ENCODE measurements at regions not wholly inside any gene's neighbourhood (a gene's known extent, or its start where the extent isn't known, plus 50 kb on each side); places are given as distances from the start of the nearest gene placed in this dataset.
"Not testable (repeated sequence)": the region's sequence is repeated elsewhere in the genome, so short reads cannot be mapped to it uniquely, and the experiment has no call there.

- no peak for FAIRE-seq
Observed at GRCh38 chr22:25281675-25282345, 62.4 kb downstream of the CRYBB2 start.

DNA sequence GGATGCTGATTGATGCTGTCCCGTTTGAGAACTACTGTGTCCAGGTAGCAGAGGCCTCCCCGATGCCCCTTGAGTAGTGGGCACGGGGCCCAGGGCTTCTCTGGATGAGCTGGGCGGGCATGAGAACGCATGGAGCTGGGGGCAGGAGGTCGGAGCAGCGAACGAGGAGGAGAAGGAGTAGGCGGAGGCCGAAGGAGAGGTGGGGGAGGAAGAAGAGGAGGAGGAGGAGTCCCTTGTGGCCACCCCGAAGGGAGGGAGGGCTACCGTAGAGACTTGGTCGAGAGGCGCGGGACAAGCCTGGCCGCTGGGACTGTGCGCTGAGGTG is 62.9 kb downstream of the CRYBB2 start:
- FAIRE-seq, result no peak

GRCh38 chr22:25282671-25283561 is 63.5 kb downstream of the CRYBB2 start:
- FAIRE-seq, result no peak

DNA sequence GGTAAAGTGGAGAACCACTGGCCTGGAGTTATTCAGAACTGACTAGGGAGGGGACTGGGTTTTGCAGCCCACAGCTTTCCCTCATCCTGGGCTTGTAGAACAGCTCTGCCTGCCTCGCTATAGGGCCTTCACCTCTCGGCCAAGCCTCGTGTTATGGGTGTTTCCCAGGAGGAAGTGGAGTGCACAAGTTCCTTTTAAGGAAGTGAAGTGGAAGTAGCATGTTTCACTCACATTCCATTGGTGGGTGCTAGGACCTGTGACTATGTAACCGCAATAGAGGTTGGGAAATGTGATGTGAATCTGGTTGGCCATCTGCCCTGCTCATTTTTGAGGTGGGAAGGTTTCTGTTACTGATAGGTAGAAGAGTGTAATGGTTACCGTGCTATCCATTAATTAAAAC is 69.0 kb downstream of the CRYBB2 start:
- not testable (repeated sequence) for FAIRE-seq

- FAIRE-seq, result not testable (repeated sequence)
Observed at GRCh38 chr22:25301912-25302311, 82.5 kb downstream of the CRYBB2 start.

DNA sequence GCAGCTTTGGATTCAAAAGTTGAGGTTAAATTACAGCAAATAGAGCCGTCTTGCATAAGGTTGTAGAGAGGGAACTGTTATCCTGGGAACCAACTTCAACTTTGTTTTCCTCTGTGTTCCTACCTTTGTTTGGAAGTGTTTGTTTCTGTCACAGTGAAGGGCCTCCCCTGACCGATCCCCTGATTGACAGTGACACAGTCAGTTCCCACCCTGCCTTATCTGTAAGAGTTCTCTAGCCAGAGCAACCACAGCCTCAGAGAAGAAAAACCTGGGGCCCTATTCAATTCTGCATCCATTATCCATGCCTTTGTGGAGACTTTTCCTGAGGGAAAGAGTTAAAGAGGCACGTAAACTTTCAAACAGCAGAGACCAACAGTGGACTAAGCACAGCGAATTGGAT is 90.1 kb downstream of the CRYBB2 start:
- FAIRE-seq, result not testable (repeated sequence)

DNA sequence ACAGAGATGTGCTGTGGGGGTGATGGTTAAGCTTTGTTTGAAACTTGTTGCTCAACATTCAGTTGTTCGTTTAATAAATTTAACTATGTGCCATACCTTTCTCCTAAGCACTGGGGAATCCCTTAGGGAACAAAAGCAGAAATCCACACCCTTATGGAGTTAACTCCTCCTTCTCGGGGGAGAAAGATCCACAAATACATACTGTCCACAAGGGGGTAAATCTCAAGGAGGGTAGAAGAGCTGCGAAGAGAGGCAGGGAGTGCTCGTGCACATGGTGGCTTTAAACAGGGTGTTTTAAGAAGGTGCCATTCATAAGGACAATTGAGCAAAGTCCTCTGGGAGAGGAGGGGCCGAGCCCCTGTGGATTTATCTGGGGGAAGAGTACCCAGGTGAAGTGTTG is 92.5 kb downstream of the CRYBB2 start:
- FAIRE-seq, result not testable (repeated sequence)

DNA sequence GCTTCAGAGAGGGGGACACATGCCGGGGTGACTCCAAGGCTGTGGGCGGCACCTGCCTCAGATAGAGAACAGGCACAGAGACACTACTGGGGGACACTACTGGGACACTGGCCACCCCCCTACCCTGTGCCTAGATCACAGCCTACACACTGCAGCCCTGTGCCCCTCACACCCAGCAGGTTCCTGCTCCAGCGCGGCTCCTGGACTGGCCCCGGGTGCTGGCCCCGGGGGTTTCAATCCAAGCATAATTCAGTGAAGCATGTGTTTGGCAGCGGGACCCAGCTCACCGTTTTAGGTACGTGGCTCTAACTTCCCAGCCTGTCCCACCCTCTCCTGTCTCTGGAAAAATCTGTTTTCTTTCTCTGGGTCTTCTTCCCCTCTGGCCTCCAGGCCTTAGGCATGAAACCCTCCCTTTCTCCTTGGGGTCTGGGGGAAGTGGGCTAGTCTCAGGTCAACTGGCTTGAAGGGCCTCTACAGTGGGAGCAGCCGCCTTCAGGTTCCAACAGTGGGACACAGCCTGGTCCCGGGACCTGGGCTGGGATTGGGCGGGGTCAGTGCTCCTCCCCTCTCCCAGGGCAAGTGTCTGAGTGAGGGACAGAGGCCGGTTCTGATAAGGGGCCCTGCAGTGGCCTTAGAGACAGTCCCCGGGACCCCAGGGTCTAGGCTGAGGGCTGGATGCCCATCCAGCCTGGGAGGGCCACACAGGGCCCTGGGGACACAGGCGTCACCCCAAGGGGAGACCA is 98.8 kb downstream of the CRYBB2 start:
- FAIRE-seq, result no peak

GRCh38 chr22:25327018-25327755 is 107.7 kb downstream of the CRYBB2 start:
- no peak for FAIRE-seq

- no peak for FAIRE-seq
Observed at GRCh38 chr22:25331050-25331449, 111.6 kb downstream of the CRYBB2 start.

DNA sequence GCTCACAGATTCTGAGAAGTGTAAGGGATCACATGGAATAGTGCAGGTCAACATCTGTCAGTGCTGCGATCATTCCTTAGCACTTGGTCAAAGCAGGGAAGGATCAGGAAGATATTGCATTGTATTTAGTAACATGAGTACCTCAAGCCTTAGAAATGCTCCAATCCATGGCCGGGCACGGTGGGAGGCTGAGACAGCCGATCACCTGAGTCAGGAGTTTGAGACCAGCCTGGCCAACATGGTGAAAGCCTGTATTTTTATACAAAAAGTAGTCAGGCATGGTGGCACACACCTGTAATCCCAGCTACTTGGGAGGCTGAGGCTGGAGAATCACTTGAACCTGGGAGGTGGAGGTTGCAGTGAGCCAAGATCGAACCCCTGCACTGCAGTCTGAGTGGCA is 112.5 kb downstream of the CRYBB2 start:
- not testable (repeated sequence) for FAIRE-seq

GRCh38 chr22:25332386-25332785 is 112.9 kb downstream of the CRYBB2 start:
- FAIRE-seq, result no peak

GRCh38 chr22:25334162-25334490 is 114.7 kb downstream of the CRYBB2 start:
- no peak for FAIRE-seq

- not testable (repeated sequence) for FAIRE-seq
Observed at GRCh38 chr22:25334631-25335030, 115.2 kb downstream of the CRYBB2 start.

DNA sequence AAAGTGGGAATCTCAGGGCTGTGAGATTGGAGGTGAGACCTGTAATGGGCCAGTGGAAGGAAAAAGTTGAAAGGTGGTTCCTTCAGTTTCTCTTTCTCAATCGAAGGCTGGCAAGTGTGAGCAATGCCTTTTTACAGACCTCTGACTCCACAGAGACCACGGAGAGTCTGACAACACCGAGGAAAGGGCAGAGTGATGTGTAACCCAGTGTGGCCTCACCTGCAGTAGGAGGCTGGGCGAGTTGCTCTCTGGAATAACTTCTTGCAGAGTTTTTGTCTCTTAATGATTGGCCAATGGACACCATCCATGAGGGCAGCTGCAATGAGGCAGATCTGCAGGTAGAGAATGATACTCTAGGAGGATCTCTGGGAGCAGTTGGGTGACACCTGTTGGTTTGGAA is 115.8 kb downstream of the CRYBB2 start:
- not testable (repeated sequence) for FAIRE-seq

GRCh38 chr22:25340536-25340935 is 121.1 kb downstream of the CRYBB2 start:
- not testable (repeated sequence) for FAIRE-seq

DNA sequence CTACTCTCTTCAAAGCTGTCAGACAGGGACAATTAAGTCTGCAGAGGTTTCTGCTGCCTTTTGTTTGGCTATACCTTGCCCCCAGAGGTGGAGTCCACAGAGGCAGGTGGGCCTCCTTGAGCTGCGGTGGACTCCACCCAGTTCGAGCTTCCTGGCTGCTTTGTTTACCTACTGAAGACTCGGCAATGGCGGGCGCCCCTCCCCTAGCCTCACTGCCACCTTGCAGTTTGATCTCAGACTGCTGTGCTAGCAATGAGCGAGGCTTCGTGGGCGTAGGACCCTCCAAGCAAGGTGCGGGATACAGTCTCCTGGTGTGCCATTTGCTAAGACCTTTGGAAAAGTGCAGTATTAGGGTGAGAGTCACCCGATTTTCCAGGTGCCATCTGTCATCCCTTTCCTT is 124.9 kb downstream of the CRYBB2 start:
- not testable (repeated sequence) for FAIRE-seq

DNA sequence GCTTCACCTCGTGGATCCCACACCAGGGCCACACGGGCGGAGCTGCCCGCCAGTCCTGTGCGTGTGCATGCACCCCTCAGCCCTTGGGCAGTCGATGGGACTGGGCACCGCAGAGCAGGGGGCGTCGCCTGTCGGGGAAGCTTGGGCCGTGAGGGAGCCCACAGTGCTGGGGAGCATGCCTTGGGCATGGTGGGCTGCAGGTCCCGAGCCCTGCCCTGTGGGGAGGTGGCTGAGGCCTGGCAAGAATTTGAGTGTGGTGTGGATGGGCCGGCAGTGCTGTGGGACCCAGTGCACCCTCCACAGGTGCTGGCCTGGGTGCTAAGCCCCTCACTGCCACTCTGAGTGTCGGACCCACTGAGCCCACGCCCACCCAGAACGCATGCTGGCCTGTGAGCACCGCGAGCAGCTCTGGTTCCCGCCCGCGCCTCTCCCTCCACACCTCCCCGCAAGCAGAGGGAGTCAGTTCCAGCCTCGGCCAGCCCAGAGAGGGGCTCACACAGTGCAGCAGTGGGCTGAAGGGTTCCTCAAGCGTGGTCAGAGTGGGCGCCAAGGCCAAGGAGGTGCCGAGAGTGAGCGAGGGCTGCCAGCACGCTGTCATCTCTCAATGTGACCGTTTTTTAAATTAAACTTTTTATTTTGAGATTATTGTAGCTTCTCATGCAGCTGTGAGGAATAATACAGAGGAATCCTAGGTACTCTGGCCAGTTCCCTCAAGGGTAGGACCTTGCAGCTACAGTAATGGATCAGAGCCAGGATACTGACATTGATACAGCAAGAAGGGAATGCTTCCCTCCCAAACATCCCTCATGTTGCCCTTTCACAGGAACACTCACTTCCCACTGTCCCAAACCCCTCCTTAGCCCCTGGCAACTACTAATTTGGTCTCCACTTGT is 127.7 kb downstream of the CRYBB2 start:
- no peak for FAIRE-seq

- no peak for FAIRE-seq
Observed at GRCh38 chr22:25347752-25348102, 128.3 kb downstream of the CRYBB2 start.

GRCh38 chr22:25348391-25348790 is 129.0 kb downstream of the CRYBB2 start:
- no peak for FAIRE-seq

DNA sequence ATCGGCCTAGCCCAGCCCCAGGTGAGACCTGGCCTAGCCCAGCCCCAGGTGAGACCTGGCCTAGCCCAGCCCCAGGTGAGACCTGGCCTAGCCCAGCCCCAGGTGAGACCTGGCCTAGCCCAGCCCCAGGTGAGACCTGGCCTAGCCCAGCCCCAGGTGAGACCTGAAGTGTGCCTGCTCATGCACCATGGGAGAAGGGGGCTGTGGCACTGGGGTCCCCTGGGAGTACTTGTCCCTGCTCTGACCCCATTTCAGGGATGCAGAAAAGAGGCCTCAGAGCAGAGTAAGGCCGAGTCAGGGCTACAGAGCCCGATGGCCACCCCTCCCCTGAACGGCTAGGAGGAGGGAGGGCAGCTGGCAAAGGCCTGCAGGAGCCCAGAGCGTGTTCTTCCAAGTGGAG is 129.6 kb downstream of the CRYBB2 start:
- FAIRE-seq, result not testable (repeated sequence)

DNA sequence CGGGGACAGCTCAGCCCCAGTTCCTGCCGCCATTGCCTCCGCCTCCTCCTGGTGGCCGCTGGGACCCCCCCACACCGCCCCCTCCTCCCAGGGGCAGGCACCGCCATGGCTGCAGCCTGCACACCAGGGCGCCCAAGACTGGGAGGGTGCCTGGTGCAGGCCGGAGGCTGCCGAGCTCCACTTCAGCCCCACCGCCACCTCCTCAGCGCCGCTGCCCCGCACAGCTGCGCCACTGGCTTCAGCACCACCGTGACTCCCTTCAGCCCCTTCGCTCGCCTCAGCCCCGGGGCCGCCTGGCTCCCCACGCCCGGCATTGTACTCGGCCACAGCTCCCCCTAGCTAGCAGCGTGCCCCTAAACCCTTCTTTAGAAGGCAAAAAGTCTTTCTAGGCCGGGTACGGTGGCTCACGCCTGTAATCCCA is 131.1 kb downstream of the CRYBB2 start:
- no peak for FAIRE-seq

Data from A204.1 (cell line).